SU-DHL-6 (cell line): ENCODE measurements at regions not wholly inside any gene's neighbourhood (a gene's known extent, or its start where the extent isn't known, plus 50 kb on each side); places are given as distances from the start of the nearest gene placed in this dataset.

Experiments
- H2AFZ ChIP-seq: fragments of 200-600 bp; sonication (generic); 2 replicates; pipeline ENCODE4 v1.6.1; 2014; ENCODE audit warnings: low read depth, mild to moderate bottlenecking, moderate library complexity, mixed read lengths, antibody characterized with exemption, low read length; ENCODE audit not compliant: severe bottlenecking
- H3F3A ChIP-seq: fragments of 200-600 bp; shearing (Covaris generic); 2 replicates; pipeline ENCODE4 v1.6.0; 2016; ENCODE audit warnings: antibody characterized with exemption, mild to moderate bottlenecking; ENCODE audit not compliant: insufficient read depth
- H3K27ac ChIP-seq: fragments of 200-600 bp; sonication (generic); 2 replicates; pipeline ENCODE4 v1.5.1; 2016; ENCODE audit warnings: low read depth, mild to moderate bottlenecking, low read length, moderate library complexity, mixed read lengths
- H3K27me3 ChIP-seq: fragments of 200-600 bp; sonication (generic), shearing (Covaris generic); 2 replicates; pipeline ENCODE4 v1.6.0; 2014; ENCODE audit warnings: mild to moderate bottlenecking, low read length
- H3K36me3 ChIP-seq: fragments of 200-600 bp; sonication (generic); 2 replicates; pipeline ENCODE4 v1.6.1; 2014; ENCODE audit warnings: mild to moderate bottlenecking, low read length, mixed read lengths
- H3K4me2 ChIP-seq: fragments of 300-600, 200-600 bp; shearing (Covaris generic), sonication (generic); 2 replicates; pipeline ENCODE4 v1.6.0; 2014; ENCODE audit warnings: low read length, low read depth, mild to moderate bottlenecking; ENCODE audit not compliant: poor library complexity, severe bottlenecking
- H3K4me3 ChIP-seq: fragments of 200-600 bp; sonication (generic); 2 replicates; pipeline ENCODE4 v1.5.1; 2014; ENCODE audit warnings: antibody characterized with exemption, low read length, mild to moderate bottlenecking, mixed read lengths; ENCODE audit not compliant: insufficient read depth, poor library complexity, severe bottlenecking
- H3K79me2 ChIP-seq: fragments of 200-600 bp; sonication (generic); 2 replicates; pipeline ENCODE4 v1.6.1; 2014; ENCODE audit warnings: mild to moderate bottlenecking, low read length, moderate library complexity; ENCODE audit not compliant: insufficient read depth
- H3K9ac ChIP-seq: fragments of 200-600 bp; sonication (generic); 2 replicates; pipeline ENCODE4 v1.7.0; 2014; ENCODE audit warnings: mild to moderate bottlenecking, low read length
- H3K9me2 ChIP-seq: fragments of 200-600 bp; sonication (generic); replicated peaks from 2 replicates; pipeline ENCODE4 v1.6.1; 2014; ENCODE audit warnings: low read length; ENCODE audit not compliant: insufficient read depth
- H3K9me3 ChIP-seq: fragments of 200-600 bp; sonication (generic); 2 replicates; pipeline ENCODE4 v1.6.1; 2014; ENCODE audit warnings: low read length, mixed read lengths; ENCODE audit not compliant: insufficient read depth
- H4K20me1 ChIP-seq: fragments of 200-600 bp; sonication (generic); 2 replicates; pipeline ENCODE4 v1.6.1; 2014; ENCODE audit warnings: low read depth, mild to moderate bottlenecking, antibody characterized with exemption, low read length, moderate library complexity, mixed read lengths
- CTCF ChIP-seq: fragments of 200-600 bp; sonication (generic); IDR thresholded peaks from one replicate; pipeline ENCODE4 v1.5.1; 2017; ENCODE audit warnings: antibody characterized with exemption, mild to moderate bottlenecking, low read length, moderate library complexity; ENCODE audit not compliant: insufficient read depth, poor library complexity, severe bottlenecking
- EZH2phosphoT487 ChIP-seq: fragments of 200-600 bp; sonication (generic), shearing (Covaris generic); conservative IDR thresholded peaks from 2 replicates; pipeline ENCODE4 v1.6.1; 2018; ENCODE audit warnings: mild to moderate bottlenecking, antibody characterized with exemption, low read length, moderate library complexity, mixed read lengths

- Histone ChIP-seq H3F3A (no peaks in the 10 kb centered on the region), H3K36me3 (no peaks in the 10 kb centered on the region), H2AFZ (no peak overlapping the region), H3K4me2 (no peak overlapping the region), H3K27me3 (no peaks in the 10 kb centered on the region), H3K9me2 (no peaks in the 10 kb centered on the region), H3K4me3 (no peak overlapping the region), H4K20me1 (no peaks in the 10 kb centered on the region), H3K79me2 (no peaks in the 10 kb centered on the region), H3K9ac (no peak overlapping the region), H3K9me3 (no peaks in the 10 kb centered on the region), H3K27ac (no peak overlapping the region)
- no peak for TF ChIP-seq EZH2phosphoT487
- no peak for TF ChIP-seq CTCF
Observed at GRCh38 chr16:85276258-85276657, 164.0 kb upstream of the CIBAR2 start.

GRCh38 chr16:85276721-85277120 is 164.4 kb upstream of the CIBAR2 start:
- H3K4me2 ChIP-seq, result no peak overlapping the region
- no peaks in the 10 kb centered on the region for H3K9me3 ChIP-seq
- no peak overlapping the region for H3K4me3 ChIP-seq
- H3K36me3 ChIP-seq, result no peaks in the 10 kb centered on the region
- H3K27me3 ChIP-seq, result no peaks in the 10 kb centered on the region
- H4K20me1 ChIP-seq, result no peaks in the 10 kb centered on the region
- no peak overlapping the region for H3K9ac ChIP-seq
- H3K79me2 ChIP-seq, result no peaks in the 10 kb centered on the region
- no peaks in the 10 kb centered on the region for H3F3A ChIP-seq
- no peak overlapping the region for H3K27ac ChIP-seq
- H3K9me2 ChIP-seq, result no peaks in the 10 kb centered on the region
- H2AFZ ChIP-seq, result no peak overlapping the region
- TF ChIP-seq CTCF (no peak), EZH2phosphoT487 (no peak)

- H3K4me3 ChIP-seq, result no peak overlapping the region
- no peaks in the 10 kb centered on the region for H3K79me2 ChIP-seq
- H3K27me3 ChIP-seq, result no peaks in the 10 kb centered on the region
- no peaks in the 10 kb centered on the region for H3K9me2 ChIP-seq
- no peaks in the 10 kb centered on the region for H4K20me1 ChIP-seq
- H2AFZ ChIP-seq, result no peak overlapping the region
- H3K4me2 ChIP-seq, result no peak overlapping the region
- TF ChIP-seq CTCF, result no peak
- TF ChIP-seq EZH2phosphoT487, result no peak
- no peak overlapping the region for H3K27ac ChIP-seq
- no peaks in the 10 kb centered on the region for H3K9me3 ChIP-seq
- no peaks in the 10 kb centered on the region for H3F3A ChIP-seq
- no peaks in the 10 kb centered on the region for H3K36me3 ChIP-seq
- no peak overlapping the region for H3K9ac ChIP-seq
Observed at GRCh38 chr16:85278839-85279238, 166.6 kb upstream of the CIBAR2 start.
